A172 (cell line): ENCODE measurements at regions not wholly inside any gene's neighbourhood (a gene's known extent, or its start where the extent isn't known, plus 50 kb on each side); places are given as distances from the start of the nearest gene placed in this dataset.

Experiments
- DNase-seq: peaks from one replicate; pipeline ENCODE4 v3.0.0-alpha.2; 2015; ENCODE audit warnings: low spot score

- no peak for DNase-seq
Measured at GRCh38 chr13:80469105-80469852, 128.4 kb upstream of the SPRY2 start.

GRCh38 chr13:80465321-80465720, 124.4 kb upstream of the SPRY2 start:
- no peak for DNase-seq

- DNase-seq, result no peak
Measured at GRCh38 chr13:80463673-80464352, 122.9 kb upstream of the SPRY2 start.

DNA sequence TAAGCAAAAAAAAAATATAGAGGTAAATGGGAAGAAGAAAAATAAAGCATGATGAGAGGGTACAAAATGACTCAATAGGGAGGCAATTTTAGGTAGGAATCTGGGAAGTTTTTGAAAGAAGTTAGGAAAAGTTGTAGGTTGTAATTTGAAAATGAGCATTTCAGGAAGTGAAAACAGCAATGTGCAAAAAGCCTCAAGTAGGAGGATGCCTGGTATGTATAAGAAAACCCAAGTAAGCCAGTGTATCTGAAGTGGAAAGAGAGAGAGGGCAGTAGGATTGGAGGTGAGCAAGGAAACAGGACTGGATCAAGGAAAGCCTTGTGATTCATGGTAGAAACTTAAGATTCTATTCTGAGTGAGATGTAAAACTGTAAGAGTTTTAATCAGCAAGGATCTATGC, 121.6 kb upstream of the SPRY2 start:
- no peak for DNase-seq

- DNase-seq, result no peak
Measured at GRCh38 chr13:80462037-80462436, 121.1 kb upstream of the SPRY2 start.

- no peak for DNase-seq
Measured at GRCh38 chr13:80458543-80458942, 117.6 kb upstream of the SPRY2 start.

DNA sequence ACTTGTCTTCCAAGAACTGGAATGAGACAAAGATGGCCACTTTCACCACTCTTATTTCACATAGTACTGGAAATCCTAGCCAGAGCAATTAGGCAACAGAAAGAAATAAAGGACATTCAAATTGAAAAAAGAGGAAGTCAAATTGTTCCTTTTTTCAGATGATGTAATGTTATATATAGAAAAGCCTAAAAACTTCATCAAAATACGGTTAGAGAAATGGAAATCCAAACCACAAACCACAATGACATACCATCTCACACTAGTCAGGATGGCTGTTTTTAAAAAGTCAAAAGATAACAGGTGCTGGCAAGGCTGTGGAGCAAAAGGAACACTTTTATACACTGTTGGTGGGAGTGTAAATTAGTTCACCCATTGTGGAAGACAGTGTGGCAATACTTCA, 113.3 kb upstream of the SPRY2 start:
- DNase-seq, result peak; percentile 27

- no peak for DNase-seq
Measured at GRCh38 chr13:80452279-80452678, 111.4 kb upstream of the SPRY2 start.

DNA sequence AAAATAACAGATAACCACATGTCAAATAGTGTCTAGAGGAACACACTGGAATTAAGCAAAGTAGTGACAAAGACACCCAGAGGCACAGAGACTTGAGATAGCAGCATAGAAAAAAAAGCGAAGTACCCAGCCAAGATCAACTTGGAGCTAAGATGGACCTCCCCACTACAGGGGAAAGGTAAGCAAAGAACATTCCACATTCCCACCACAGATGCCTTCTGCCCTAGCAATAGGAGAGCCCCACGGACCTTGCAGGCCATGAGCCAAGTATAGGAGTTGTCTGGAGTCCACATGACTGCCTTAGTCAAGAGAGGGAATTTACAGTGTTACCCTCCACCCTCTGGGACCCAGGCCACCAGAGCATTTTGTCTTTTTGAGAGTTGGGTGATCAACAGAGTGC, 110.7 kb upstream of the SPRY2 start:
- no peak for DNase-seq

GRCh38 chr13:80450386-80450785, 109.5 kb upstream of the SPRY2 start:
- DNase-seq, result no peak

- no peak for DNase-seq
Measured at GRCh38 chr13:80448725-80449124, 107.8 kb upstream of the SPRY2 start.

- no peak for DNase-seq
Measured at GRCh38 chr13:80447747-80448146, 106.8 kb upstream of the SPRY2 start.

DNA sequence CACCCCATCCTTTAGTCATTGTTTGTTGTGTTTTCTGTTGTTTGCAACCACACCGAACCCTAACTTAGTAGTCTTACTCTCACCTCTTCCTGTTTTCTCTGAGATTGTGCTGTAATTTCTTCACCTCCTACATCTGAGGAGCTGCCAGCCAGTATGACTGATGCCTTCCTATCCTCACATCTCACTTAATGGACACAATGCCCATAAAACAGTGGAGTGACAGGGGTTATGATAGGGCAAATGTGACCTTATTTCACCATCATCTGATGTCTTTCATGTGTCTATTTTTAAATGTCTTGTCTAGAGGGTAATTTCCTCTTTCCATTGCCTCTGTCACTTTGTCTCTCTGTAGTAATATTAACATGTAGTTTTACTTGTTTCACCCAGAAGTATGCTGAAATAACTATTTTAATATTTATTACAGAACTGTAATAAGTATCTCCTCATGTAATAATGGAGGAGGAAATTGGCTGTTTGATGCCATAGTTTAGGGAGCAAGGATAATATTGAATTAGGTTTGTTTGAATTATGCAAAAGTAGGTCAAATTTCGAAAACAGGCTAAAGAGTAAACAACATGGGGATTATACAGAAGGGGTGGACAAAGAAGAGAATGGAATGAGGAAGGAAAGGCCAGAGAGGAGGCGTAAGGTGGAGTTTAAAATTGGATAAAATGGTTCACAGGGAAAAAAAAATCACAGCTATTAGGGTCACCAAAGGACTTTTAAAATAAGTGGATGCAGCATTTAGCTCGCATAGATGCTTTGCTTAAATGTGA, 103.5 kb upstream of the SPRY2 start:
- DNase-seq, result no peak

- DNase-seq, result no peak
Measured at GRCh38 chr13:80442609-80443008, 101.7 kb upstream of the SPRY2 start.

DNA sequence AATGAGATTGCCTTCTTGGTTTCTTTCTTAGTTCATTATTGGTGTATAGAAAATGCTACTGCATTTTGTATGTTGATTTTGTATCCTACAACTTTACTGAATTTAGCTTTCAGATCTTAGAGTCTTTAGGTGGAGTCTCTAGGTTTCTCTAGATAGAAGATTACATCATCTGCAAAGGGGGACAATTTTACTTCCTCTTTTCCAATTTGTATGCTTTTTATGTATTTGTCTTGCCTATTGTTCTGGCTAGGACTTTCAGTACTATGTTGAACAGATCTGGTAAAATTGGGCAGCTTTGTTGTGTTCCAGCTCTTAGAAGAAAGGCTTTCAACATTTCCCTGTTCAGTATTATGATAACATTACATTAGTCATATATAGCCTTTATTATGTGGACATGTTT, 101.0 kb upstream of the SPRY2 start:
- DNase-seq, result no peak

- DNase-seq, result no peak
Measured at GRCh38 chr13:80438521-80438920, 97.6 kb upstream of the SPRY2 start.

DNA sequence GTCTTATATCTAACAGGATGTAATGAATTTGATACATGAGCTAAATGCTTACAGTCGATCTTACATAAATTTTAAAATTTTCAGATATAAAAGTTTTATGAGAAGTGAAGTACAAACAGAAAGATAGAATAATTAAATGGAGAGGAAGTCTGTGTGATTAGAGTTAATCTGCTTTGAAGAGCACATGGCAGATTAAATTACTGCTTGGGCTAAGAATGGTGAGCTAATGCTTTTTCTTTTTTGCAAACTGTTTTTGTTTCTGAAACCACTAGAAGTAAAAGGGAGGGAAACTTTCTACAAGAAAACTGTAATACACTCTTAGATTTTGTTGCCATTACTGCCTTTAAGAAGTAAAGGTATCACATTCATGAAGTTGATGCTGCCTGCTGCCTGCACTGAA, 96.3 kb upstream of the SPRY2 start:
- DNase-seq, result no peak

DNA sequence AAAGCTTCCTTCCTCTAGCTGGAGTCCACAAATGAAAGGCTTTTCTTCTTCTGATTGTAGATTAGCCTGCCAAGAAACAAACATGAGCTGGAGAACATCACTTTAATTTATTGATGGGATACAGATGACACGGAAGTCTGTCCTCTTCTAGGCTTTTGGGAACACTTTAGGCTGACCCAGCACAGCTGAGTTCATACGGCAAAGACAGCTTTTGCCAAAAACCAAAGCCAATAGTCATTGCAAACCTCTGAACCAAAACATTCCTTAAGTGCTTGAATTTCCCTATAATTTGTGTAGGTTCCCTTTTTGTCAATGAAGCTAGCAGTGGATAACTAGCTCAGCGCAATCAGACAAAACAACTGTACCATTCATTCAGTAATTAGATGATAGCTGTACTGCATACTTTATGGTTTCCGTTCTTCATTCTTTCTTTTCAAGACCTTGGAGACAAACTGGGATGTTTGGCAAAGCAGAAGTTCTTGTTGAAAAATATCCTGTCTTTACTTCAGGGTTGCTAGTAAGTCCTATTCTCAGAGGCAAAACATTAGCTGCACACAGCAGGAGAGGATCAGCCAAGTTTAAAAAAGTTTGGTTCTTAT, 95.7 kb upstream of the SPRY2 start:
- no peak for DNase-seq

DNA sequence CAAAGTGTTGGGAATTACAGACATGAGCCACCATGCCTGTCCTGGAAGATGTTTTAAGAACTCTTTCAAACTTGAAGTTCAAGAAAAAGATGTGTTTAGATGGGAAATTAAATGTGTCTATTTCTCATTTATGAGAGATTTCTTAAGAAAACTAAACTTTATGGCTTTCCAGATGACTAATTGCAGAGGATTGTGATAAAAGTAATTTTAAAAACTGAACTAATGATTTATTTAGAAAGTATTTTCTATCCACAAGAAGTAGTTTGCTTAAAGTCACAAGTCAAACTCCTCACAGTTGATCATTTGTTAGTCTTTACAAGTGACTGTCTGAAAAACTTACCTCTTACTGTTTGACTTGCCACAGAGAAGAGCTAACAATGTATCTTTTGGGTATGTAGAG, 89.6 kb upstream of the SPRY2 start:
- DNase-seq, result no peak

DNA sequence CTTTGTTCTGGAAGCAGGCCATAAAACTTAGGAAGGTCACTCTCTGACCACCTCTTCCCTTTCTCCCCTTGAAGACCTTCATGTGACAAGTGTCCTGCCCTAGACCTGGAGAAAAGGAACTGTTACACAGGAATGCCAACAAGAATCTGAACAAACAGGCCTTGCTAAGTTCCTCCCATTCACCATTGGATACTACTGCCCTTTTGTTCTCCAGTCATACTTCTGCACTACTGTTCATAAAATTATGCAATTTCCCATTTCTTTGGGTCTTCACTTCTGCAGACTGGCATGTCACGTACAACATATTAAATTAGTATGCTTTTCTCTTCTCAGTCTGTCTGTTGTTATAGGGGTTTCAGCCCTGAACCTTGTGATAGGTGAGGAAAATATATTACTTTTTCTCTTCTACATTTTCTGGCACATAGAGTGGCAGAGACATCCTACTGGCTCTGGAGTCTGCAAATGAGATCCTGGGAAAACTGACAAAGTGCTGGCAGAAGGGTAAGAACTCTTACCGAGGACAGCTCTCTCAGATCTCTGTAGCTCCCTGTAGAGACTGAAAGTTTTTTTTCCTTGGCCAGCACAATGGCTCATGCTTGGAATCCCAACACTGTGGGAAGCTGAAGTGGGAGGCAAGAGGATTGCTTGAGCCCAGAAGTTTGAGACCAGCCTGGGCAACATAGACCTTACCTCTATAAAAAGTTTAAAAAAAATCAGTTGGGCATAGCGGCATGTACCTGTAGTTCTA, 87.6 kb upstream of the SPRY2 start:
- DNase-seq, result no peak

DNA sequence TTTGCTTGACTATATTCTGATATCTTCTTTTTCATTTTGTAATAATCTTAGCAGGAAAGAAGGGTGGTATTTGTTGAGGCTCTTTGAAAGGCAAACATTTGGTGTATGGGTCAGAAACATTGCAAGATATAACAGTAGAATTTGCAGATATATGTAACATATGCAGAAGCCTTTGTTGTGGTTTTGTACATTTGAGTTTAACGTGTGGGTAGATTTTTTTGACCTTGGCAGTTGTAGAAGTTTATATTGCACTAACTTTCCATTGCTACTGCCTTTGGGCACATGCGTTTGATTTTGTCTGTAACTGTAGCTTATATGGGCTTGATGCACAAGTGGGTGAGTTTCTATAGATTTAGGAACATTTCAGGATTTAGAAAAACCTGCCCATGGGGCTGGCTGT, 78.5 kb upstream of the SPRY2 start:
- no peak for DNase-seq

- no peak for DNase-seq
Measured at GRCh38 chr13:80413611-80414010, 72.7 kb upstream of the SPRY2 start.
